Upper lobe of left lung (tissue), 6 donors: ENCODE measurements at regions not wholly inside any gene's neighbourhood (a gene's known extent, or its start where the extent isn't known, plus 50 kb on each side); places are given as distances from the start of the nearest gene placed in this dataset.

ENCODE experiments used
- ATAC-seq, 2 donors: fragments of 200-7000 bp; cut with Tn5 transposase; one replicate each; pipeline ENCODE4 v1.9.1; 2022; ENCODE audit warnings: mild to moderate bottlenecking in 2 of 2, moderate library complexity in 2 of 2; ENCODE audit not compliant: low FRiP score in 2 of 2
- DNase-seq, 2 donors: peaks; one replicate each; pipeline ENCODE4 v3.0.0-alpha.2; 2019 to 2020
- H3K27ac ChIP-seq, 4 donors: fragments of 200-600 bp; sonication (generic); one replicate each; pipeline ENCODE4 v1.5.1; 2016 to 2019
- H3K27me3 ChIP-seq, 4 donors: fragments of 200-600 bp; sonication (generic); one replicate each; pipeline ENCODE4 v1.5.1; 2017 to 2019
- H3K36me3 ChIP-seq, 4 donors: fragments of 200-600 bp; sonication (generic); one replicate each; pipeline ENCODE4 v1.5.1; 2016 to 2019
- H3K4me1 ChIP-seq, 4 donors: fragments of 200-600 bp; sonication (generic); one replicate each; pipeline ENCODE4 v1.5.1; 2018 to 2019
- H3K4me3 ChIP-seq, 4 donors: fragments of 200-600 bp; sonication (generic); one replicate each; pipeline ENCODE4 v1.5.1; 2017 to 2019; ENCODE audit warnings: mild to moderate bottlenecking in 2 of 4, moderate library complexity in 1 of 4
- H3K9me3 ChIP-seq, 4 donors: fragments of 200-600 bp; sonication (generic); one replicate each; pipeline ENCODE4 v1.5.1; 2018 to 2019
- EP300 ChIP-seq, 4 donors: sonication (generic); formaldehyde crosslinking; IDR thresholded peaks; one replicate each; pipeline ENCODE4 v1.5.1; 2017; ENCODE audit warnings: antibody characterized with exemption in 4 of 4, control low read depth in 2 of 4
- POLR2A ChIP-seq, 4 donors: fragments of 450-650 bp; IDR thresholded peaks; one replicate each; pipeline ENCODE4 v1.5.1; 2016 to 2017; ENCODE audit warnings: antibody characterized with exemption in 4 of 4, mild to moderate bottlenecking in 2 of 4
- POLR2AphosphoS5 ChIP-seq, 2 donors: sonication (generic); formaldehyde crosslinking; IDR thresholded peaks; one replicate each; pipeline ENCODE4 v1.5.1; 2017; ENCODE audit warnings: antibody characterized with exemption in 2 of 2
- WGBS, 2 donors: methylation state at CpG; one replicate each; pipeline ENCODE4 v1.1.5; 2017 to 2018; 5-methylcytosine and 5-hydroxymethylcytosine counted together
- TF ChIP-seq, protein P1 (sequence below), 6 experiments: fragments of 450-650 bp in 4 of 6; fragments of 200-600 bp in 2 of 6; sonication (generic) in 2 of 6; IDR thresholded peaks; one replicate each; pipeline ENCODE4 v1.5.1; 2016 to 2019; ENCODE audit warnings: antibody characterized with exemption in 6 of 6
- donor health status: DM: no; HTN: no; CAD: no; lungs with moderate emphysema.
- donor health status: DM: no; HTN: yes; CAD: no; lungs with severe emphysema.

DNA sequence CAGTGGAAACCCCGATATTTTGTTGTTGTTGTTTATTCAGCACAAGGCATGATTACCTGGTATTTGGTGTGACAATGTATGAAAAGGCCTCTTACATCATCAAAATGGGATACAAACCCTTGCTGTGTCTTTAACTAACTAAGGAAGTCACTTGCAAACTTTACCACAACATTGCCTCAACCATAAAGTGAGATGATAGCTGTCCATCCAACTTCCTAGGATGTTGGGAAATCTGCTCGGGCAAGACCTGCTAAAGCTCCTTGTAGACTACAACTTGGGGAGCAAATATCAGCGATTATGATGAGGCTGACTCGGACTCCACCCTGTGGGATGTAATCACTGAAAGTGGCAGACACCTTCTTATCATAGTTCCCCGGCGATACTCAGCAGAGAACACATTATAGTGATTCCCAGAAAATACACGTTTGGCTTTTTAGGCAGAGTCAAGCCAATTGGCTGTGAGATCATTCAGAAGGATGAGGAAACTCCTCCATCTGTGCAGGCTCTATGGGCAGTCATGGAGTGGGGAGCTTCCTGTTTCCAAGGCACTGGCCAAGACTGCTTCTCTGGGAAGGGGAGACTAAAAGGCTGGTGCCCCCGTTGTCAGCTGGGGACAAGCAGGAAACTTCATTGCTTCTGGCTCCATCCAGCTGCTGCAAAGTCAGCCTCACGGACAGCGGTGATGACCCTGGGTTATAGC, 289.0 kb downstream of the RNF144A start:
- Histone ChIP-seq H3K9me3 (no peaks in the 10 kb centered on the region), H3K27me3 (no peaks in the 10 kb centered on the region), H3K4me3 (no peak overlapping the region), H3K36me3 (no peaks in the 10 kb centered on the region), H3K4me1 (no peaks in the 10 kb centered on the region), H3K27ac (no peak overlapping the region)
- no peak for DNase-seq
- WGBS, 2 donors: 82 to 93% methylated on average over 9 to 10 of the region's 10 CpGs
- TF ChIP-seq, protein P1, sequence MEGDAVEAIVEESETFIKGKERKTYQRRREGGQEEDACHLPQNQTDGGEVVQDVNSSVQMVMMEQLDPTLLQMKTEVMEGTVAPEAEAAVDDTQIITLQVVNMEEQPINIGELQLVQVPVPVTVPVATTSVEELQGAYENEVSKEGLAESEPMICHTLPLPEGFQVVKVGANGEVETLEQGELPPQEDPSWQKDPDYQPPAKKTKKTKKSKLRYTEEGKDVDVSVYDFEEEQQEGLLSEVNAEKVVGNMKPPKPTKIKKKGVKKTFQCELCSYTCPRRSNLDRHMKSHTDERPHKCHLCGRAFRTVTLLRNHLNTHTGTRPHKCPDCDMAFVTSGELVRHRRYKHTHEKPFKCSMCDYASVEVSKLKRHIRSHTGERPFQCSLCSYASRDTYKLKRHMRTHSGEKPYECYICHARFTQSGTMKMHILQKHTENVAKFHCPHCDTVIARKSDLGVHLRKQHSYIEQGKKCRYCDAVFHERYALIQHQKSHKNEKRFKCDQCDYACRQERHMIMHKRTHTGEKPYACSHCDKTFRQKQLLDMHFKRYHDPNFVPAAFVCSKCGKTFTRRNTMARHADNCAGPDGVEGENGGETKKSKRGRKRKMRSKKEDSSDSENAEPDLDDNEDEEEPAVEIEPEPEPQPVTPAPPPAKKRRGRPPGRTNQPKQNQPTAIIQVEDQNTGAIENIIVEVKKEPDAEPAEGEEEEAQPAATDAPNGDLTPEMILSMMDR (IDR thresholded peaks at IDR 0.05): no peak
- TF ChIP-seq EP300 (IDR thresholded peaks at IDR 0.05) (no peak), POLR2AphosphoS5 (IDR thresholded peaks at IDR 0.05) (no peak), POLR2A (IDR thresholded peaks at IDR 0.05) (no peak)
- peak in 1 of 2 donors; percentile 28 for ATAC-seq

DNA sequence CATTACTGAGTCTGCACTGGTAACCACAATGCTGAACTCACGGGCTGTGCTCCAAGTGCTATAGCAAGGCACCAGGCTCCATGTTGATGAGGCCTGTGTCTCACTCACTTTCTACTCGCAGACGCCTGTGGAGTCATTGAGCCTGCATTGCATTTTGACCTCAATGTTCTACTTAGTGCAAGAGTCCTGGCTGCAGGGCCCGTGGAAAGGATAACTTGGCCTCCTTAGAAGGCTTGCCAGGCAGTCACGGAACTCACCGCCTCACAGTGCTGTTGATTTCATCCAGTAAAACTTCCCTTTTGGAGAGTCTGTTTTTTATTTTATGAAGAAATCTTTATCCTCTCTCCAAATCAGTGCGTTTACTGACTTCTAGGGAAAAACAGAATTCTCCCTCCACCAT, 290.4 kb downstream of the RNF144A start:
- Histone ChIP-seq H3K4me1 (no peaks in the 10 kb centered on the region), H3K4me3 (no peak overlapping the region), H3K27me3 (no peaks in the 10 kb centered on the region), H3K9me3 (no peaks in the 10 kb centered on the region), H3K27ac (no peak overlapping the region), H3K36me3 (no peaks in the 10 kb centered on the region)
- no peak for TF ChIP-seq POLR2AphosphoS5 (IDR thresholded peaks at IDR 0.05)
- no peak for TF ChIP-seq POLR2A (IDR thresholded peaks at IDR 0.05)
- TF ChIP-seq EP300 (IDR thresholded peaks at IDR 0.05): no peak
- TF ChIP-seq, protein P1 (IDR thresholded peaks at IDR 0.05): no peak
- 93 to 94% methylated on average over 5 to 7 of the region's 7 CpGs for WGBS, 2 donors
- no peak for ATAC-seq
- no peak for DNase-seq

DNA sequence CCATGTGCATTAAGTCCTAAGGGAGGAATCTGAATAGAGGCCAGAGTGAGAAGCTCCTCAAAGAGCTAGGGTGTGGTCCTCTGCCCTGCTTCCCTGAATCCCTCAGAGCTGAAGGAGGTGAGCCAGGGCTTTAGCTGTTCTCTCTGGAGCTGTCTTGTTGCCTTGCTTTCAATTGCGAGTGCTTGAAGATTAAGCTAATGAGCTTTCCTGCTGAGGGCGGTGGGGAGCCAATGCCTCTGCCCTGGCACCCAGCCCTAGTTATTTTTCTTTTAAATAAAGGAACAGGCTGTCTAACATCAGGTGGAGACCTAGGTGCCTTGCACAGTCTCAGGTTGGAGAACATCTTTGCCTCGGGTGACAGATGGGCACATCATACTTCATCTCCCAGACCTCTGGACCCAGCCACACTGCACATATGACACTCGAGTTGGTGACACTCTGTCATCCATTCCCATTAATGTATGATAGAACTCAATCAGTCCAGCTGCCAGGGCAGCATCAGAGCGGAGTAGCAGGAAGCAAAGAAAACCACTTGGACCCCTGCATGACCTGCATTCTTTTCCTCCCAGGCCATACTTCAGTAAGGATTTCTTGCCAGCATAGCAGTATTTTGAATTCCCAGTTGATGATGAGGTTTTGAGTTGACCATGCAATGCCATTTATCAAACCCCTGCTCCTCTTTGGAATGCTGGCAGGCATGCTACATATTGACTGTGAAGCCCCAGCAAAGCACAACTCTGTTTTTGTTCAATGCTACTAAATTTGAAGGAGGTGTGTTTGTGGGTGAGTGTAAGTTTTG, 292.7 kb downstream of the RNF144A start:
- no peak for TF ChIP-seq EP300 (IDR thresholded peaks at IDR 0.05)
- TF ChIP-seq, protein P1 (IDR thresholded peaks at IDR 0.05): no peak
- no peak for TF ChIP-seq POLR2A (IDR thresholded peaks at IDR 0.05)
- Histone ChIP-seq H3K27me3 (no peaks in the 10 kb centered on the region), H3K9me3 (no peaks in the 10 kb centered on the region), H3K4me3 (no peak overlapping the region), H3K36me3 (no peaks in the 10 kb centered on the region), H3K4me1 (no peaks in the 10 kb centered on the region), H3K27ac (no peak overlapping the region)
- ATAC-seq (peak in 1 of 2 donors; percentile 25), DNase-seq (no peak)
- 69 to 73% methylated on average over 5 of the region's 5 CpGs for WGBS, 2 donors

DNA sequence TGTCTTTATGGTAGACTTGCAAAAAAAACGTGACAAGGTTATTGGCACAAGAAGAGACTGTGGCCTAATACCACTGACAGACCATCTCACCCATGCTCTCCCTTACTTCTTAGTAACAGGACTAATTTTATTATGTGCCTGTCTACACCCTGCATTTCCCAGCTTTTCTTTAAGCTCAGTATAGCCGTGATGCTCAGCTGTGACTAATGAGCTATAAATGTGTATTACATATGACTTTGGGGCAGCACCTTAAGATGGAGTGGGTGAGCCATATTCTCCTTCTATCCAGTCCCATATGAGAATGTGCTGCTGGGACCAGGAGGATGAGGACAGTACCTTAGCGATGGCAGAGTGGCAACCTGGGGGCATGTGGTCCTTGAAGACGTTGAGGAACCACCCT, 293.5 kb downstream of the RNF144A start:
- 88 to 89% methylated on average over 4 of the region's 4 CpGs for WGBS, 2 donors
- Histone ChIP-seq H3K36me3 (no peaks in the 10 kb centered on the region), H3K27me3 (no peaks in the 10 kb centered on the region), H3K27ac (no peak overlapping the region), H3K9me3 (no peaks in the 10 kb centered on the region), H3K4me3 (no peak overlapping the region), H3K4me1 (no peaks in the 10 kb centered on the region)
- DNase-seq: no peak
- no peak for TF ChIP-seq EP300 (IDR thresholded peaks at IDR 0.05)
- no peak for TF ChIP-seq POLR2A (IDR thresholded peaks at IDR 0.05)
- TF ChIP-seq, protein P1 (IDR thresholded peaks at IDR 0.05): no peak
- no peak for TF ChIP-seq POLR2AphosphoS5 (IDR thresholded peaks at IDR 0.05)
- no peak for ATAC-seq
